Esophagus muscularis mucosa (tissue), 4 donors: ENCODE measurements at regions not wholly inside any gene's neighbourhood (a gene's known extent, or its start where the extent isn't known, plus 50 kb on each side); places are given as distances from the start of the nearest gene placed in this dataset.

ENCODE experiments used
- DNase-seq: peaks from one replicate; pipeline ENCODE4 v3.0.0-alpha.2; 2017; ENCODE audit errors: extremely low spot score
- H3K27ac ChIP-seq, 4 donors: fragments of 200-600 bp; sonication (generic); replicated peaks in 1 of 4; 1 replicate in 3 of 4; 2 replicates in 1 of 4; pipeline ENCODE4 v1.5.1; 2016 to 2019; ENCODE audit warnings: mild to moderate bottlenecking in 1 of 4
- H3K27me3 ChIP-seq, 4 donors: fragments of 200-600 bp; sonication (generic); one replicate each; pipeline versions ENCODE4 v1.5.1 to v1.6.0; 2016 to 2019
- H3K36me3 ChIP-seq, 4 donors: fragments of 200-600 bp; sonication (generic); one replicate each; pipeline ENCODE4 v1.5.1; 2016 to 2019
- H3K4me1 ChIP-seq, 4 donors: fragments of 200-600 bp; sonication (generic); one replicate each; pipeline ENCODE4 v1.5.1; 2016 to 2019
- H3K4me3 ChIP-seq, 4 donors: fragments of 200-600 bp; sonication (generic); 1 replicate in 2 of 4; 2 replicates in 2 of 4; pipeline ENCODE4 v1.5.1; 2016 to 2019; ENCODE audit warnings: mild to moderate bottlenecking in 4 of 4, moderate library complexity in 1 of 4
- H3K9me3 ChIP-seq, 4 donors: fragments of 200-600 bp; sonication (generic); 1 replicate in 3 of 4; 2 replicates in 1 of 4; pipeline ENCODE4 v1.5.1; 2016 to 2019
- CTCF ChIP-seq, 3 experiments: fragments of 200-600 bp in 2 of 3; fragments of 450-650 bp in 1 of 3; sonication (generic) in 2 of 3; IDR thresholded peaks; one replicate each; pipeline ENCODE4 v1.5.1; 2017 to 2019; ENCODE audit warnings: antibody characterized with exemption in 3 of 3, mild to moderate bottlenecking in 2 of 3, moderate library complexity in 1 of 3
- EP300 ChIP-seq: sonication (generic); formaldehyde crosslinking; IDR thresholded peaks from one replicate; pipeline ENCODE4 v1.6.1; 2017; ENCODE audit warnings: antibody characterized with exemption
- POLR2A ChIP-seq: fragments of 450-650 bp; IDR thresholded peaks from one replicate; pipeline ENCODE4 v1.6.1; 2017; ENCODE audit warnings: antibody characterized with exemption, moderate library complexity, mild to moderate bottlenecking, low read depth
- POLR2AphosphoS5 ChIP-seq, 2 donors: sonication (generic); formaldehyde crosslinking; IDR thresholded peaks; one replicate each; pipeline ENCODE4 v1.6.1; 2017; ENCODE audit warnings: antibody characterized with exemption in 2 of 2
- WGBS: methylation state at CpG from one replicate; pipeline ENCODE4 v1.1.5; 2018; 5-methylcytosine and 5-hydroxymethylcytosine counted together
- intact Hi-C: fragments of 100-400 bp; cut with DNase I; formaldehyde crosslinking; loops from one replicate; pipeline ENCODE4 v1.15.1; 2023

GRCh38 chr11:80638296-80638695, 1197.5 kb upstream of the TENM4 start:
- DNase-seq: no peak
- H3K27ac ChIP-seq: no peak overlapping the region
- H3K27me3 ChIP-seq: no peaks in the 10 kb centered on the region
- intact Hi-C loops: no loop called here
- TF ChIP-seq CTCF (IDR thresholded peaks at IDR 0.05): no peak
- no peak for TF ChIP-seq POLR2AphosphoS5 (IDR thresholded peaks at IDR 0.05)
- TF ChIP-seq POLR2A: no peak
- no peak for TF ChIP-seq EP300
- no peak overlapping the region for H3K4me3 ChIP-seq
- no peaks in the 10 kb centered on the region for H3K9me3 ChIP-seq
- H3K36me3 ChIP-seq: no peaks in the 10 kb centered on the region
- 95% methylated on average over 3 of the region's 3 CpGs for WGBS
- H3K4me1 ChIP-seq: no peaks in the 10 kb centered on the region

GRCh38 chr11:80637571-80637970, 1196.7 kb upstream of the TENM4 start:
- DNase-seq: no peak
- 80% methylated on average over 2 of the region's 2 CpGs for WGBS
- TF ChIP-seq POLR2A (no peak), POLR2AphosphoS5 (IDR thresholded peaks at IDR 0.05) (no peak), EP300 (no peak), CTCF (IDR thresholded peaks at IDR 0.05) (no peak)
- Histone ChIP-seq H3K36me3 (no peaks in the 10 kb centered on the region), H3K4me3 (no peak overlapping the region), H3K9me3 (no peaks in the 10 kb centered on the region), H3K27me3 (no peaks in the 10 kb centered on the region), H3K27ac (no peak overlapping the region), H3K4me1 (no peaks in the 10 kb centered on the region)
- intact Hi-C loops: no loop called here

- WGBS: 84% methylated on average over 3 of the region's 3 CpGs
- no peak overlapping the region for H3K4me3 ChIP-seq
- no peak for DNase-seq
- H3K9me3 ChIP-seq: no peaks in the 10 kb centered on the region
- intact Hi-C loops: no loop called here
- no peaks in the 10 kb centered on the region for H3K36me3 ChIP-seq
- no peak for TF ChIP-seq EP300
- no peak for TF ChIP-seq POLR2AphosphoS5 (IDR thresholded peaks at IDR 0.05)
- no peak for TF ChIP-seq CTCF (IDR thresholded peaks at IDR 0.05)
- no peak for TF ChIP-seq POLR2A
- H3K4me1 ChIP-seq: no peaks in the 10 kb centered on the region
- no peaks in the 10 kb centered on the region for H3K27me3 ChIP-seq
- no peak overlapping the region for H3K27ac ChIP-seq
These were observed 1196.2 kb upstream of the TENM4 start for GRCh38 chr11:80636999-80637398.

GRCh38 chr11:80635178-80635577, 1194.3 kb upstream of the TENM4 start:
- 71% methylated on average over 3 of the region's 3 CpGs for WGBS
- H3K27ac ChIP-seq: no peak overlapping the region
- no peak for TF ChIP-seq POLR2AphosphoS5 (IDR thresholded peaks at IDR 0.05)
- no peak for TF ChIP-seq POLR2A
- no peak for TF ChIP-seq CTCF (IDR thresholded peaks at IDR 0.05)
- TF ChIP-seq EP300: no peak
- H3K27me3 ChIP-seq: no peaks in the 10 kb centered on the region
- H3K9me3 ChIP-seq: no peaks in the 10 kb centered on the region
- no peak overlapping the region for H3K4me3 ChIP-seq
- H3K4me1 ChIP-seq: no peaks in the 10 kb centered on the region
- intact Hi-C loops: no loop called here
- DNase-seq: no peak
- no peaks in the 10 kb centered on the region for H3K36me3 ChIP-seq

- TF ChIP-seq CTCF (IDR thresholded peaks at IDR 0.05): no peak
- TF ChIP-seq POLR2AphosphoS5 (IDR thresholded peaks at IDR 0.05): no peak
- no peak for TF ChIP-seq POLR2A
- TF ChIP-seq EP300: no peak
- Histone ChIP-seq H3K36me3 (no peaks in the 10 kb centered on the region), H3K27me3 (no peaks in the 10 kb centered on the region), H3K27ac (no peak overlapping the region), H3K4me1 (no peaks in the 10 kb centered on the region), H3K4me3 (no peak overlapping the region), H3K9me3 (no peaks in the 10 kb centered on the region)
- DNase-seq: no peak
- intact Hi-C loops: no loop called here
- 54% methylated on average over 4 of the region's 4 CpGs for WGBS
These were observed 1191.9 kb upstream of the TENM4 start for GRCh38 chr11:80632691-80633090.
